Uterus (tissue), 3 donors: ENCODE measurements at regions not wholly inside any gene's neighbourhood (a gene's known extent, or its start where the extent isn't known, plus 50 kb on each side); places are given as distances from the start of the nearest gene placed in this dataset.

ENCODE experiments used
- DNase-seq, 2 donors: peaks; one replicate each; pipeline ENCODE4 v3.0.0-alpha.2; 2019 to 2020
- H3K27ac ChIP-seq, 2 donors: fragments of 200-600 bp; sonication (generic); 1 replicate in 1 of 2; 2 replicates in 1 of 2; pipeline ENCODE4 v1.5.1; 2016 to 2018
- H3K27me3 ChIP-seq, 2 donors: fragments of 200-600 bp; sonication (generic); one replicate each; pipeline ENCODE4 v1.5.1; 2018 to 2019; ENCODE audit warnings: control low read depth in 1 of 2
- H3K36me3 ChIP-seq, 2 donors: fragments of 200-600 bp; sonication (generic); one replicate each; pipeline ENCODE4 v1.5.1; 2019; ENCODE audit warnings: control low read depth in 1 of 2
- H3K4me1 ChIP-seq, 2 donors: fragments of 200-600 bp; sonication (generic); one replicate each; pipeline ENCODE4 v1.5.1; 2018 to 2019; ENCODE audit warnings: control low read depth in 1 of 2
- H3K4me3 ChIP-seq, 2 donors: fragments of 200-600 bp; sonication (generic); 1 replicate in 1 of 2; 2 replicates in 1 of 2; pipeline ENCODE4 v1.5.1; 2018 to 2019; ENCODE audit warnings: mild to moderate bottlenecking in 1 of 2
- H3K9me3 ChIP-seq, 2 donors: fragments of 200-600 bp; sonication (generic); one replicate each; pipeline ENCODE4 v1.5.1; 2019; ENCODE audit warnings: control low read depth in 1 of 2
- POLR2A ChIP-seq, 2 donors: fragments of 450-650 bp; IDR thresholded peaks; one replicate each; pipeline ENCODE4 v1.6.1; 2016; ENCODE audit warnings: antibody characterized with exemption in 2 of 2, mild to moderate bottlenecking in 1 of 2, moderate library complexity in 1 of 2
- intact Hi-C: fragments of 100-400 bp; cut with DNase I; formaldehyde crosslinking; loops from one replicate; pipeline ENCODE4 v1.15.1; 2023; ENCODE audit warnings: low total_unique reads
- TF ChIP-seq, protein P1 (sequence below), 4 experiments: fragments of 200-600 bp in 2 of 4; fragments of 450-650 bp in 2 of 4; sonication (generic) in 2 of 4; IDR thresholded peaks; one replicate each; pipeline ENCODE4 v1.5.1; 2016 to 2019; ENCODE audit warnings: antibody characterized with exemption in 4 of 4, mild to moderate bottlenecking in 2 of 4, moderate library complexity in 1 of 4
- donor health status: DM: yes; HTN: yes; CAD: no.

DNA sequence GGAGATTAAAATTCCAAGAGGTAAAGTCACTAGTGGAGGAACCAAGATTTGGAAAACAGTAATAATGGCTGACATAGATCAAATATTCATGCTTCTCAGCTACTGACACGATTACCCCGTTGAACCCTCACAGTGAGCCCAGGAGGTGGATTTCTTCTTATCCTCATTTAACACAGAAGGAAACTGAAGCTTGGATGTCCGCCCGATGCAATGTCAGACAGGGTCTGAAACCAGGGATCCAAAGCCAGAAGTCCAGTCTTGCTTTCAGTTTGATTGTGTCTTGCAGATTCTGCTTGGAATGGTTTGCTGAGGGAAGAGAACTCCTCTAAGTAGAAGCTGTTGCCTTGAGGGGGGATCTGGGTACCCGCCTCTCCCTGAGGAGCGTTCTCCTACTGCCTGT lies 404.7 kb downstream of the KCNRG start:
- intact Hi-C loops, result no loop called here

GRCh38 chr13:50420718-50421472 lies 405.7 kb downstream of the KCNRG start:
- Histone ChIP-seq H3K36me3 (no peaks in the 10 kb centered on the region), H3K27ac (no peak overlapping the region), H3K4me3 (no peak overlapping the region), H3K9me3 (no peaks in the 10 kb centered on the region), H3K4me1 (peaks cover 0 to 7% of the 10 kb centered on the region in 2 donors), H3K27me3 (no peaks in the 10 kb centered on the region)
- TF ChIP-seq, protein P1, sequence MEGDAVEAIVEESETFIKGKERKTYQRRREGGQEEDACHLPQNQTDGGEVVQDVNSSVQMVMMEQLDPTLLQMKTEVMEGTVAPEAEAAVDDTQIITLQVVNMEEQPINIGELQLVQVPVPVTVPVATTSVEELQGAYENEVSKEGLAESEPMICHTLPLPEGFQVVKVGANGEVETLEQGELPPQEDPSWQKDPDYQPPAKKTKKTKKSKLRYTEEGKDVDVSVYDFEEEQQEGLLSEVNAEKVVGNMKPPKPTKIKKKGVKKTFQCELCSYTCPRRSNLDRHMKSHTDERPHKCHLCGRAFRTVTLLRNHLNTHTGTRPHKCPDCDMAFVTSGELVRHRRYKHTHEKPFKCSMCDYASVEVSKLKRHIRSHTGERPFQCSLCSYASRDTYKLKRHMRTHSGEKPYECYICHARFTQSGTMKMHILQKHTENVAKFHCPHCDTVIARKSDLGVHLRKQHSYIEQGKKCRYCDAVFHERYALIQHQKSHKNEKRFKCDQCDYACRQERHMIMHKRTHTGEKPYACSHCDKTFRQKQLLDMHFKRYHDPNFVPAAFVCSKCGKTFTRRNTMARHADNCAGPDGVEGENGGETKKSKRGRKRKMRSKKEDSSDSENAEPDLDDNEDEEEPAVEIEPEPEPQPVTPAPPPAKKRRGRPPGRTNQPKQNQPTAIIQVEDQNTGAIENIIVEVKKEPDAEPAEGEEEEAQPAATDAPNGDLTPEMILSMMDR (IDR thresholded peaks at IDR 0.05), result no peak
- TF ChIP-seq POLR2A (IDR thresholded peaks at IDR 0.05), result no peak
- no peak for DNase-seq
- intact Hi-C loops, result no loop called here

More for the DNA sequence above, 404.7 kb downstream of the KCNRG start:
- TF ChIP-seq, protein P1 (IDR thresholded peaks at IDR 0.05), result no peak
- no peak for TF ChIP-seq POLR2A (IDR thresholded peaks at IDR 0.05)
- H3K27me3 ChIP-seq, result no peaks in the 10 kb centered on the region
- peak in 1 of 2 donors; percentile 31 for DNase-seq
- H3K4me1 ChIP-seq, result peaks cover 0 to 7% of the 10 kb centered on the region in 2 donors
- H3K9me3 ChIP-seq, result no peaks in the 10 kb centered on the region
- no peak overlapping the region for H3K27ac ChIP-seq
- no peaks in the 10 kb centered on the region for H3K36me3 ChIP-seq
- H3K4me3 ChIP-seq, result no peak overlapping the region

DNA sequence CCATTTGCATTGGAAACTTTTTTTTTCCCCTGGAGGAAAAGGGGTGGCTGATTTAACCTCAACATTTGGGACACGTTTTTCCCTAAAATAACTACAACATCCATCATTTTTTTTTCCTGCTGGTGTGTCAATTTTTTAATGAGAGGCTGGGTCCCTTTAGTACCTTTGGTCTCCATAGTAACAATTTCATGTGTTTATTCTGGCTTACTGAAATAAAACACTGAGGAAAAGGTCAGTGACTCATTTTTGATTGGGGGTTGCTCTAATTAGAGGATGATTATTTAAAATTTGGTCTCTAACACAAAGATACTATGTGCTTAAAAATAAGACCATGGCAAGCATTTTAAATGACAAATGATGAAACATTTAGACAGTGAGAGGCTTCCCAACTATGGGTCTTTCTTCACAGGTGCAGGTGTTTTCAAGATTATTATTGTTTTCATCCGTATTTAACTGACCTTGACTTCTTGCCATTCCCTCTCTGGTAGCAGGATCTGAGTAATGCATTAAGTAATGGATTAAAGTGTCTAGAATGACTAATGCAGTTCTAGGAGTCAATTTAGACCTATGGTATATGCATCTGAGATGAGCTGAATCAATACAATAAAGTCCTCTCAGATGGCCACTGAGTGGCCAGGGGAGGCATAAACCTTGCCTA lies 406.4 kb downstream of the KCNRG start:
- DNase-seq, result no peak
- Histone ChIP-seq H3K36me3 (no peaks in the 10 kb centered on the region), H3K4me3 (no peak overlapping the region), H3K4me1 (peaks cover 0 to 7% of the 10 kb centered on the region in 2 donors), H3K27me3 (no peaks in the 10 kb centered on the region), H3K9me3 (no peaks in the 10 kb centered on the region), H3K27ac (no peak overlapping the region)
- TF ChIP-seq POLR2A (IDR thresholded peaks at IDR 0.05), result no peak
- TF ChIP-seq, protein P1 (IDR thresholded peaks at IDR 0.05), result no peak
- intact Hi-C loops, result no loop called here

DNA sequence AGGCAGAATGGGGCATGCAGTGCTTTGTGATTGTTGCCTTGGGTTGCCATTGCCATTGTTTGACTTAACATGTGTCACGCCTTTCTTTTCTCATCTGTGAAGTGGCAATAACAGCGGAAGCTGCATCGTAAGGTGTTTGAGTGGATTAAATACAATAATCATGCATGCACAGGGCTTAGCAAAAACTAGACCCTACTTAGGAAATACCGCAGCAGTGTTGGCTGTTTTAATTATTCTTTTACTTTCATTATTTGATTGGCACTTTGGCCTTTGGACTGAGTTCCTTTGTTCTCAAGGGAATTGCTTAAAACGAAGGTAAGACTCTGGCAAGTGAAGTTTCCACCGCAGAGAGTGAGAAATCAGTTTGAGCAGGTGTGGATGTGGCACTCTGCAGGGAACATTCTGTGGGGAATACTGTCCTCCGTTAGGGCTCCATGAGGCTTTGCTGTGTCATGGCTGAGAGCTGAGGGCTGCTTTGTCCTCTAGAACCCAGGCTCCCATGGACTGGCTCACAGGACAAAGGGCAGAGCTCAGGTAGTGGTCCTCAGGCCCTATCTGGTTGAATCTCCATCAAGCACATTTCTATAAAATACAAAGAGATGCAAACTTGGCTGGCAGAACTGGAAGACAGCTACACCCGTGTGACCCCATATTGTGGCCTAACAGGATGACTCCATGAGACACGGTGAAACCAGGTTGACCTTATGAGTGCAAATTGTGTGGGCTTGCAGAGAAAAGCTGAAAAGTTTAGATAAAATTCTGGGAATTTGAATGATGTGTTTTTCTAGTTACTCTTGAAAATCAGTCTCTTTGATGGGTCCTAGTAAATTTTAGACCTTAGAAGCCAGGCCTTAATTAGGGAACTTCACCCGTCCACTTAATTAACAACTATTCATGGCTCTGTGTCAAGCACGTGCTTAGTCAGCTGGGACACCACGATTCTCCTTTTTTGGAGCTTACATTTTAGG lies 407.2 kb downstream of the KCNRG start:
- TF ChIP-seq, protein P1 (IDR thresholded peaks at IDR 0.05), result no peak
- TF ChIP-seq POLR2A (IDR thresholded peaks at IDR 0.05), result no peak
- DNase-seq, result no peak
- intact Hi-C loops, result no loop called here
- Histone ChIP-seq H3K4me3 (no peak overlapping the region), H3K4me1 (peaks cover 0 to 7% of the 10 kb centered on the region in 2 donors), H3K9me3 (no peaks in the 10 kb centered on the region), H3K27me3 (no peaks in the 10 kb centered on the region), H3K36me3 (no peaks in the 10 kb centered on the region), H3K27ac (peak overlapping the region; percentile 13 to 16)
